A673 (cell line): ENCODE measurements at regions not wholly inside any gene's neighbourhood (a gene's known extent, or its start where the extent isn't known, plus 50 kb on each side); places are given as distances from the start of the nearest gene placed in this dataset.

Experiments
- BruUV-seq: library from RNA; stranded (reverse); fragments of 400-500 nt; replicated peaks from 2 replicates; lab custom pipeline; 2021; lab: Mats Ljungman, UMichigan
- CTCF ChIA-PET: fragments of 300-600 bp; sonication (Branson Sonifier 250); formaldehyde crosslinking; loops from one replicate; lab custom pipeline; 2022; ENCODE audit warnings: antibody characterized with exemption; lab: Charles Lee
- POLR2A ChIA-PET: fragments of 300-600 bp; sonication (Branson Sonifier 250); formaldehyde crosslinking; loops from one replicate; lab custom pipeline; 2022; ENCODE audit warnings: antibody characterized with exemption; ENCODE audit not compliant: low non-redundant PET; lab: Charles Lee
- DNase-seq: peaks from one replicate; pipeline ENCODE4 v3.0.0-alpha.2; 2015; ENCODE audit warnings: low spot score
- H3K27ac ChIP-seq: fragments of 200-600 bp; sonication (generic); 2 replicates; pipeline ENCODE4 v1.5.1; 2016; ENCODE audit warnings: mixed run types, low read depth, mild to moderate bottlenecking, mixed read lengths, antibody characterized with exemption, low read length; ENCODE audit not compliant: poor library complexity, severe bottlenecking
- H3K27me3 ChIP-seq: fragments of 200-600 bp; sonication (generic); replicated peaks from 2 replicates; pipeline ENCODE4 v1.6.1; 2017; ENCODE audit warnings: mixed run types, low read depth, mild to moderate bottlenecking, mixed read lengths, antibody characterized with exemption, low read length; ENCODE audit not compliant: insufficient read depth, poor library complexity
- H3K36me3 ChIP-seq: fragments of 200-600 bp; sonication (generic); 2 replicates; pipeline ENCODE4 v1.6.1; 2016; ENCODE audit warnings: mixed run types, mild to moderate bottlenecking, mixed read lengths, antibody characterized with exemption, low read length; ENCODE audit not compliant: insufficient read depth, poor library complexity, severe bottlenecking
- H3K4me1 ChIP-seq: fragments of 200-600 bp; sonication (generic); 2 replicates; pipeline ENCODE4 v1.6.1; 2017; ENCODE audit warnings: mixed run types, mild to moderate bottlenecking, mixed read lengths, antibody characterized with exemption, low read length; ENCODE audit not compliant: insufficient read depth, poor library complexity, severe bottlenecking
- H3K4me3 ChIP-seq: fragments of 200-600 bp; sonication (generic); 2 replicates; pipeline ENCODE4 v1.5.1; 2016; ENCODE audit warnings: low read depth, mixed run types, mild to moderate bottlenecking, mixed read lengths, low read length; ENCODE audit not compliant: poor library complexity, severe bottlenecking
- H3K9me3 ChIP-seq: fragments of 200-600 bp; sonication (generic); 2 replicates; pipeline ENCODE4 v1.6.1; 2016; ENCODE audit warnings: mixed run types, low read depth, mild to moderate bottlenecking, mixed read lengths, antibody characterized with exemption, low read length; ENCODE audit not compliant: poor library complexity, severe bottlenecking
- CTCF ChIP-seq: fragments of 300-800, 200-600 bp; sonication (generic); conservative IDR thresholded peaks from 2 replicates; pipeline ENCODE4 v1.5.1; 2017; ENCODE audit warnings: low read depth, mild to moderate bottlenecking, antibody characterized with exemption, low read length, moderate library complexity, mixed read lengths
- EZH2 ChIP-seq: fragments of 200-600 bp; sonication (generic); IDR thresholded peaks from 2 replicates; pipeline ENCODE4 v1.6.1; 2017; ENCODE audit warnings: borderline replicate concordance, low read depth, mild to moderate bottlenecking, mixed read lengths, antibody characterized with exemption, low read length; ENCODE audit not compliant: poor library complexity, severe bottlenecking
- intact Hi-C: fragments of 100-400 bp; cut with micrococcal nuclease; formaldehyde crosslinking; loops from one replicate; pipeline ENCODE4 v1.10.0; 2022; ENCODE audit not compliant: unreplicated experiment

DNA sequence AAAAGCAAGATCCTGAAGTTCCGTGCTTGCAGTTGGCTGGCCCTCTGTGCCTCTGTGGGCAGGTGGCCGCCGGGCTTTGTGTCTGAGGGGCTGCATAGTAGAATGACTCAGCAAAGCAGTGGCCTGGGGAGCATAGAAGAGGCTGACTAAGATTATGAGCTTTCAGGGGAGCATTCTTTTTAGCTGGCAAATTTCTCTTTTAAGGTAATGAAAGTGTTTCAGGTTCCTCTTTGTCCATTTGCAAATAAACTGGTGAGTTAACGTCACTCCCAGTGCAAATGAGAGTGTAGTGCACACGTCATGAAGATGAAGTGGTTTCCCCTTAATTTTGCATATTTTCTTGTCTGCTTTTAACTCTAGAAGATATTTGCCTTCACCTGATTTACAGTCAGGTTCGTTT lies 98.6 kb downstream of the BCL2L11 start:
- CTCF ChIA-PET = no interaction called here
- BruUV-seq = no TSS peak
- POLR2A ChIA-PET = no interaction called here

DNA sequence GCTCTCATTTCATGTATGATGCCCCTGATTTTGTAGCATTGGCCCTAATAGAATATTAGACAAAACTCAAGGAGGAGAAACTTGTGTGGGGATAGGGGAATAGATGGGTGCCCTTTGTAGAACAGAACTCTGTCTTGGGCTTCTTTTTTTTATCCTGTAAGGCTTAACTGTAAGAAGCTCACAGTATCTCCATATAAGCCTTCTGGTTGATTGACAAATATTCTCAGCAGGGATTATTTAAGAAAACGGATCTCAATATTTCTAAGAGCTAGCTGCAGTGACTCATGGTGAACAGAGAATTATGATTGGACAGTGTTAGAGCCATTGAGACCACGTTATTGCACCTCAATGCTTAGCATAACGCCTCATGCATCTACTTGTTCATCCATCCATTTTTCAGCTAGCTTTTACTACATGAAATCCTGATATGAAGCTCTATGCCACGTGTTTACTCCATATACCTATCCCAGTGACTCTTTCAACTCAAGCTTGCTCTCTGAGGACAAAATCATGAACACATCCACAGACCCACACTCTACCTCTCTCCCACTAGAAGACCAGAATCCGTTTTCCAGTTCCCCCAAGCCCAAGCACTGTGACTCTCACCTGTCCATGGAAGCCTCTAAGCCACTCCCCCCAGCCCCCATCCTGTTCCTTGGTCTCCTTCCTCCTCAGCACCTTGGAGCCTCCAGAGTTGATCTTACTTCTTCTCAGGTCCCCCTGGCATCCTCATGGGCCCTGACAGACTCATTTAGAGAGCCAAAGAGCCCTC lies 99.2 kb downstream of the BCL2L11 start:
- intact Hi-C loops = no loop called here
- Histone ChIP-seq H3K9me3 (no peaks in the 10 kb centered on the region), H3K27ac (no peak overlapping the region), H3K4me3 (no peak overlapping the region), H3K36me3 (no peaks in the 10 kb centered on the region), H3K4me1 (no peaks in the 10 kb centered on the region), H3K27me3 (no peaks in the 10 kb centered on the region)
- no peak for DNase-seq
- TF ChIP-seq EZH2 = no peak
- no peak for TF ChIP-seq CTCF
- BruUV-seq = no TSS peak
- ChIA-PET CTCF (no interaction called here), POLR2A (no interaction called here)

More for the DNA sequence above, 98.6 kb downstream of the BCL2L11 start:
- TF ChIP-seq CTCF (no peak), EZH2 (no peak)
- Histone ChIP-seq H3K27ac (no peak overlapping the region), H3K9me3 (peaks cover 5% of the 10 kb centered on the region), H3K4me1 (no peaks in the 10 kb centered on the region), H3K4me3 (no peak overlapping the region), H3K27me3 (no peaks in the 10 kb centered on the region), H3K36me3 (peaks cover 2% of the 10 kb centered on the region)
- intact Hi-C loops = no loop called here
- no peak for DNase-seq

- BruUV-seq = no TSS peak
- Histone ChIP-seq H3K27me3 (no peaks in the 10 kb centered on the region), H3K4me3 (no peak overlapping the region), H3K4me1 (no peaks in the 10 kb centered on the region), H3K36me3 (no peaks in the 10 kb centered on the region), H3K9me3 (no peaks in the 10 kb centered on the region), H3K27ac (no peak overlapping the region)
- ChIA-PET POLR2A (no interaction called here), CTCF (no interaction called here)
- no peak for DNase-seq
- no peak for TF ChIP-seq CTCF
- TF ChIP-seq EZH2 = no peak
- intact Hi-C loops = no loop called here
Measured at GRCh38 chr2:111220962-111221361, 100.2 kb downstream of the BCL2L11 start.
